ENCODE measurements at regions not wholly inside any gene's neighbourhood (a gene's known extent, or its start where the extent isn't known, plus 50 kb on each side); places are given as distances from the start of the nearest gene placed in this dataset.

GRCh38 chr2:58812771-58813344 is 571.7 kb upstream of the FANCL start:
- Mint-ChIP-seq H3K9me3 (peaks cover 0 to 7% (median 2%) of the 10 kb centered on the region in 6 donors), H3K4me1 (no peaks in the 10 kb centered on the region), H3K36me3 (no peaks in the 10 kb centered on the region), H3K4me3 (no peak overlapping the region), H3K27ac (no peak overlapping the region), H3K27me3 (ENCODE audit: low read depth in 3 of 3) (peaks cover 0 to 2% (median 0%) of the 10 kb centered on the region in 3 donors)
- no peak for DNase-seq

GRCh38 chr2:58805126-58805525 is 564.0 kb upstream of the FANCL start:
- peaks cover 0 to 2% (median 2%) of the 10 kb centered on the region in 3 donors for H3K27me3 Mint-ChIP-seq (ENCODE audit: low read depth in 3 of 3)
- no peak for DNase-seq
- H3K9me3 Mint-ChIP-seq, result no peaks in the 10 kb centered on the region
- no peaks in the 10 kb centered on the region for H3K4me1 Mint-ChIP-seq
- no peaks in the 10 kb centered on the region for H3K36me3 Mint-ChIP-seq
- no peak overlapping the region for H3K4me3 Mint-ChIP-seq
- no peak overlapping the region for H3K27ac Mint-ChIP-seq

GRCh38 chr2:58803192-58803591 is 562.1 kb upstream of the FANCL start:
- Mint-ChIP-seq H3K4me3 (no peak overlapping the region), H3K27ac (no peak overlapping the region), H3K4me1 (no peaks in the 10 kb centered on the region), H3K27me3 (ENCODE audit: low read depth in 3 of 3) (peaks cover 0 to 2% (median 0%) of the 10 kb centered on the region in 3 donors), H3K36me3 (no peaks in the 10 kb centered on the region), H3K9me3 (peaks cover 0 to 2% (median 0%) of the 10 kb centered on the region in 6 donors)
- DNase-seq, result no peak

- Mint-ChIP-seq H3K27me3 (ENCODE audit: low read depth in 3 of 3) (peaks cover 0 to 2% (median 0%) of the 10 kb centered on the region in 3 donors), H3K4me3 (no peak overlapping the region), H3K9me3 (peaks cover 0 to 2% (median 0%) of the 10 kb centered on the region in 6 donors), H3K4me1 (no peaks in the 10 kb centered on the region), H3K27ac (no peak overlapping the region), H3K36me3 (no peaks in the 10 kb centered on the region)
- no peak for DNase-seq
Measured at GRCh38 chr2:58800881-58801280, 559.8 kb upstream of the FANCL start.

GRCh38 chr2:58798676-58799208 is 557.6 kb upstream of the FANCL start:
- H3K27ac Mint-ChIP-seq, result no peak overlapping the region
- no peak overlapping the region for H3K4me3 Mint-ChIP-seq
- H3K4me1 Mint-ChIP-seq, result no peaks in the 10 kb centered on the region
- no peak for DNase-seq
- no peaks in the 10 kb centered on the region for H3K27me3 Mint-ChIP-seq (ENCODE audit: low read depth in 3 of 3)
- no peaks in the 10 kb centered on the region for H3K36me3 Mint-ChIP-seq
- peaks cover 0 to 2% (median 0%) of the 10 kb centered on the region in 6 donors for H3K9me3 Mint-ChIP-seq

GRCh38 chr2:58796239-58796910 is 555.2 kb upstream of the FANCL start:
- no peaks in the 10 kb centered on the region for H3K4me1 Mint-ChIP-seq

GRCh38 chr2:58794916-58795315 is 553.8 kb upstream of the FANCL start:
- H3K36me3 Mint-ChIP-seq, result no peaks in the 10 kb centered on the region

More at GRCh38 chr2:58796239-58796910, 555.2 kb upstream of the FANCL start:
- no peaks in the 10 kb centered on the region for H3K27me3 Mint-ChIP-seq (ENCODE audit: low read depth in 3 of 3)
- no peak for DNase-seq
- H3K27ac Mint-ChIP-seq, result no peak overlapping the region
- H3K36me3 Mint-ChIP-seq, result no peaks in the 10 kb centered on the region
- no peak overlapping the region for H3K4me3 Mint-ChIP-seq
- H3K9me3 Mint-ChIP-seq, result peaks cover 0 to 5% (median under 1%) of the 10 kb centered on the region in 6 donors

GRCh38 chr2:58794103-58794502 is 553.0 kb upstream of the FANCL start:
- Mint-ChIP-seq H3K36me3 (no peaks in the 10 kb centered on the region), H3K4me3 (no peak overlapping the region), H3K9me3 (peaks cover 0 to 5% (median under 1%) of the 10 kb centered on the region in 6 donors), H3K27ac (no peak overlapping the region), H3K4me1 (no peaks in the 10 kb centered on the region), H3K27me3 (ENCODE audit: low read depth in 3 of 3) (no peaks in the 10 kb centered on the region)
- no peak for DNase-seq

More at GRCh38 chr2:58794916-58795315, 553.8 kb upstream of the FANCL start:
- Mint-ChIP-seq H3K27me3 (ENCODE audit: low read depth in 3 of 3) (no peaks in the 10 kb centered on the region), H3K27ac (no peak overlapping the region), H3K4me1 (no peaks in the 10 kb centered on the region), H3K4me3 (no peak overlapping the region), H3K9me3 (peaks cover 0 to 5% (median under 1%) of the 10 kb centered on the region in 6 donors)
- no peak for DNase-seq

- H3K4me3 Mint-ChIP-seq, result no peak overlapping the region
- no peak for DNase-seq
- peaks cover 0 to 2% (median 0%) of the 10 kb centered on the region in 3 donors for H3K27me3 Mint-ChIP-seq (ENCODE audit: low read depth in 3 of 3)
Measured at GRCh38 chr2:58788402-58788801, 547.3 kb upstream of the FANCL start.

GRCh38 chr2:58770846-58771245 is 529.7 kb upstream of the FANCL start:
- no peak for DNase-seq
- Mint-ChIP-seq H3K36me3 (no peaks in the 10 kb centered on the region), H3K4me3 (no peak overlapping the region), H3K4me1 (no peaks in the 10 kb centered on the region), H3K9me3 (peaks cover 0 to 5% (median 2%) of the 10 kb centered on the region in 6 donors), H3K27me3 (ENCODE audit: low read depth in 3 of 3) (peaks cover 0 to 3% (median 0%) of the 10 kb centered on the region in 3 donors), H3K27ac (no peak overlapping the region)

More at GRCh38 chr2:58788402-58788801, 547.3 kb upstream of the FANCL start:
- Mint-ChIP-seq H3K9me3 (peaks cover 0 to 8% (median 4%) of the 10 kb centered on the region in 6 donors), H3K36me3 (no peaks in the 10 kb centered on the region), H3K4me1 (no peaks in the 10 kb centered on the region), H3K27ac (no peak overlapping the region)

- H3K4me3 Mint-ChIP-seq, result no peak overlapping the region
- H3K36me3 Mint-ChIP-seq, result no peaks in the 10 kb centered on the region
- DNase-seq, result no peak
- peaks cover 0 to 3% (median 0%) of the 10 kb centered on the region in 3 donors for H3K27me3 Mint-ChIP-seq (ENCODE audit: low read depth in 3 of 3)
- peaks cover 0 to under 1% of the 10 kb centered on the region in 2 donors for H3K4me1 Mint-ChIP-seq
- H3K9me3 Mint-ChIP-seq, result peaks cover 0 to 3% (median under 1%) of the 10 kb centered on the region in 6 donors
- no peak overlapping the region for H3K27ac Mint-ChIP-seq
Measured at GRCh38 chr2:58769864-58770234, 528.7 kb upstream of the FANCL start.

- Mint-ChIP-seq H3K9me3 (peaks cover 0 to 3% (median 0%) of the 10 kb centered on the region in 6 donors), H3K36me3 (no peaks in the 10 kb centered on the region), H3K27ac (no peak overlapping the region), H3K27me3 (ENCODE audit: low read depth in 3 of 3) (peaks cover 0 to 3% (median 0%) of the 10 kb centered on the region in 3 donors), H3K4me3 (no peak overlapping the region), H3K4me1 (peaks cover 2 to 6% of the 10 kb centered on the region in 2 donors)
- no peak for DNase-seq
Measured at GRCh38 chr2:58769111-58769863, 528.2 kb upstream of the FANCL start.

- Mint-ChIP-seq H3K4me1 (peaks cover 2 to 8% of the 10 kb centered on the region in 2 donors), H3K9me3 (peaks cover 0 to 3% (median 0%) of the 10 kb centered on the region in 6 donors), H3K4me3 (no peak overlapping the region), H3K27me3 (ENCODE audit: low read depth in 3 of 3) (peaks cover 0 to 3% (median 0%) of the 10 kb centered on the region in 3 donors), H3K27ac (no peak overlapping the region), H3K36me3 (no peaks in the 10 kb centered on the region)
- DNase-seq, result no peak
Measured at GRCh38 chr2:58768715-58769080, 527.6 kb upstream of the FANCL start.

All from immature natural killer cell (primary cell).